HEK293T (cell line): ENCODE measurements at regions not wholly inside any gene's neighbourhood (a gene's known extent, or its start where the extent isn't known, plus 50 kb on each side); places are given as distances from the start of the nearest gene placed in this dataset.

Experiments
- BHLHE40 ChIP-seq: fragments of 450-650 bp; IDR thresholded peaks from 2 replicates; pipeline ENCODE4 v1.6.1; 2016; ENCODE audit warnings: mild to moderate bottlenecking, moderate library complexity, borderline replicate concordance
- ELF4 ChIP-seq: fragments of 450-650 bp; IDR thresholded peaks from 2 replicates; pipeline ENCODE4 v1.6.1; 2017; ENCODE audit warnings: antibody characterized with exemption
- FOXA1 ChIP-seq: fragments of 450-650 bp; IDR thresholded peaks from 2 replicates; pipeline ENCODE4 v1.6.1; 2016; ENCODE audit warnings: mild to moderate bottlenecking
- FOXM1 ChIP-seq: fragments of 450-650 bp; IDR thresholded peaks from 2 replicates; pipeline ENCODE4 v1.6.1; 2017; ENCODE audit warnings: mild to moderate bottlenecking, borderline replicate concordance
- SP1 ChIP-seq: fragments of 450-650 bp; IDR thresholded peaks from 2 replicates; pipeline ENCODE4 v1.6.1; 2017
- TF ChIP-seq, protein P1 (sequence below): fragments of 450-650 bp; IDR thresholded peaks from 2 replicates; pipeline ENCODE4 v1.6.1; 2016

- TF ChIP-seq, protein P1, sequence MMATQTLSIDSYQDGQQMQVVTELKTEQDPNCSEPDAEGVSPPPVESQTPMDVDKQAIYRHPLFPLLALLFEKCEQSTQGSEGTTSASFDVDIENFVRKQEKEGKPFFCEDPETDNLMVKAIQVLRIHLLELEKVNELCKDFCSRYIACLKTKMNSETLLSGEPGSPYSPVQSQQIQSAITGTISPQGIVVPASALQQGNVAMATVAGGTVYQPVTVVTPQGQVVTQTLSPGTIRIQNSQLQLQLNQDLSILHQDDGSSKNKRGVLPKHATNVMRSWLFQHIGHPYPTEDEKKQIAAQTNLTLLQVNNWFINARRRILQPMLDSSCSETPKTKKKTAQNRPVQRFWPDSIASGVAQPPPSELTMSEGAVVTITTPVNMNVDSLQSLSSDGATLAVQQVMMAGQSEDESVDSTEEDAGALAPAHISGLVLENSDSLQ = no peak
- TF ChIP-seq BHLHE40 (no peak), SP1 (no peak), FOXM1 (no peak), FOXA1 (no peak), ELF4 (no peak)
Observed at GRCh38 chr12:70110085-70110484, 133.1 kb upstream of the CNOT2 start.
